Stimulated activated CD4-positive, alpha-beta T cell treated with anti-CD3 and anti-CD28 coated beads, Interleukin-4, amount 100 ng/mL, for 1 hour (primary cell): ENCODE measurements at regions not wholly inside any gene's neighbourhood (a gene's known extent, or its start where the extent isn't known, plus 50 kb on each side); places are given as distances from the start of the nearest gene placed in this dataset.

Experiments
- DNase-seq: peaks from one replicate; pipeline ENCODE4 v3.0.0-alpha.2; 2020

DNA sequence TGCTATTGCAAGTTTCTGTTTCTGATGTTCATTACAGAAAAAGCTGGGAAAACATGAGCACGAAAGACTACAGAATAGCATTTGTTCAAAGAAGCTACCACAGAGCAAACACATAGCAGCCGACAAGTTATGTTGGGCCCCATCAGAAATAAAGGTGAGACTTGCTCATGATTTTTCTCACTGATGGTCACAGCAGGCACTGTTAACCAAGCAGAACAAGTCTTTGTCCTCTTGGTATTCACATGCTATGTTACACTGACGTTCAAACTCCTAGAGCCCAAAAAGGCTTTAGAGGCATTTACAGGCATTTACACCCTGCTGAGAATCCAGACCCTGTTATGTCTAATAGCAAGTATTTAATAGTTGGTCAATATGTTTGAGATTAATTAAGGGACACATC, 235.0 kb upstream of the HNMT start:
- DNase-seq = no peak

- DNase-seq = no peak
Measured at GRCh38 chr2:137737559-137737958, 226.7 kb upstream of the HNMT start.

- DNase-seq = no peak
Measured at GRCh38 chr2:137741784-137742362, 222.4 kb upstream of the HNMT start.

GRCh38 chr2:137747509-137747908, 216.8 kb upstream of the HNMT start:
- no peak for DNase-seq

- DNase-seq = no peak
Measured at GRCh38 chr2:137748533-137748932, 215.7 kb upstream of the HNMT start.

DNA sequence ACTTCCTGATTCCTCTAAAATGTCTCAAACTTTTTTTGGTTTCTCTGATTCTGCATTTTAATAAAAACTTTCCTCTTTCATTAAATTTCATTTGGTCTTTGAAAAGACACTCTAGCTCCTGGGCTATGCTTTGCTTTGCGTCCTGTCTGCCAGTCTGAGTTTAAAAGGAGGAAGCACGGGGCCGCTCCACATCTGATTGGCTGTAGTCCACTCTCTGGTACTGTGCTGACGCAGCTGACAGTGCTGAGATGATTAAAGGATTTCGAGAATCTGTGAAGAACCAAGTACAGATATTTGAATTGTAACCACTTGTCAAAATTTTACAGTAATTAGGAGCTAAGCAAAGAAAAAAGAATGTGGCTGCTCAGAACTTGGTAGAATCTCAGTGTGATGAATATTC, 199.6 kb upstream of the HNMT start:
- DNase-seq = no peak

- DNase-seq = no peak
Measured at GRCh38 chr2:137769406-137769805, 194.9 kb upstream of the HNMT start.

DNA sequence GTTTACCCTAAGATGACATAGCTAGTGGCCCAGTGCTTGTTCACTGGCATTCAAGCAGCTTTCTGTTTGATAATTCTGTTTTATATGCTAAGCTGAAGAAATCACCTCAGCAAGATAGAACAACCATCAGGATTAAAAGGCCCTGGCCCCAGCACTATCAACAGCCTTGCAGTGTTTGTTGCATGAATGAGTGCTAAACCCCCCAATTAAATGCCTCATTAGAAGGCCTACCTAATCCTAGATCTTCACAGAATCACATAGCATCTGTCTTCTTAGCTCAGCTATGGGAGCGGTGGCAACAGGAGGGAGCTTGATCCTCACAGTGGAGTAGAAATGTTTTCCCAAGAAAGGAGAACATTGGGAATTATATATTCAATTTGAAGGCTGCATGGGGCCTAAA, 194.1 kb upstream of the HNMT start:
- no peak for DNase-seq

GRCh38 chr2:137771064-137771463, 193.2 kb upstream of the HNMT start:
- DNase-seq = no peak

GRCh38 chr2:137772451-137772850, 191.8 kb upstream of the HNMT start:
- DNase-seq = no peak

DNA sequence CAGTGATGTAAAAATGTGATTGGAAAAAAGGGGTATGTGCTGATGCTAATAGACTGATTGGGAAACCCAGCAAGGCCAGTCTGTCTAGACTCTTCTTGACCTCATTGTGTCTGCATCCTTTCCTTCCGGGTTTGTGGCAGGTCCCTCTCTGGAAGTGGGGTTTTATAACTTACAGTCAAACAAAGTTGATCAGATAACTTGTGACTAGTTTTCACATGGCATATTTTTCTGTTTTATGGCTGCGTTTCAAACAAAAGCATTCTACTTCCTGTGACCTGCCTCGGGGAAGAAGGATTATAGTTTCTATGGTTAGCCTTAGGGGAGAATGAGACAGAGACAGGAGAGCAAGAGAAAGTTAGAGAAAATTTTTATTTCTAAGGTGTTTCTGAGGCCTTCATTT, 188.7 kb upstream of the HNMT start:
- DNase-seq = no peak

- no peak for DNase-seq
Measured at GRCh38 chr2:137776697-137777096, 187.6 kb upstream of the HNMT start.

- DNase-seq = no peak
Measured at GRCh38 chr2:137797641-137798040, 166.6 kb upstream of the HNMT start.

DNA sequence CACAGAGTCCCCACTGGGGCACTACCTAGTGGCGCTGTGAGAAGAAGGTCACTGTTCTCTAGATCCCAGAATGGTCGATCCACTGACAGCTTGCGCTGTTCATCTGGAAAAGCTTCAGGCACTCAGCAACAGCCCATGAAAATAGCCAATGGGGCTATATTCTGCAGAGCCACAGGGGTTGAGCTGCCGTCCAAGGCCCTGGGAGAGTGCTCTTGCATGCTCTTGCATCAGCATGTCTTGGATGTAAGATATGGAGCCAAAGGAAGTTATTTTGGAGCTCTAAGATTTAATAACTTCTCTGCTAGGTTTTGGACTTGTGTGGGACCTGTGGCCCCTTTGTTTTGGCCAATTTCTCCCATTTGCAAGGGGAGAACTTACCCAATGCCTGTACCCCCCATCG, 164.7 kb upstream of the HNMT start:
- no peak for DNase-seq

GRCh38 chr2:137800386-137800785, 163.9 kb upstream of the HNMT start:
- no peak for DNase-seq

- no peak for DNase-seq
Measured at GRCh38 chr2:137801228-137801627, 163.0 kb upstream of the HNMT start.

DNA sequence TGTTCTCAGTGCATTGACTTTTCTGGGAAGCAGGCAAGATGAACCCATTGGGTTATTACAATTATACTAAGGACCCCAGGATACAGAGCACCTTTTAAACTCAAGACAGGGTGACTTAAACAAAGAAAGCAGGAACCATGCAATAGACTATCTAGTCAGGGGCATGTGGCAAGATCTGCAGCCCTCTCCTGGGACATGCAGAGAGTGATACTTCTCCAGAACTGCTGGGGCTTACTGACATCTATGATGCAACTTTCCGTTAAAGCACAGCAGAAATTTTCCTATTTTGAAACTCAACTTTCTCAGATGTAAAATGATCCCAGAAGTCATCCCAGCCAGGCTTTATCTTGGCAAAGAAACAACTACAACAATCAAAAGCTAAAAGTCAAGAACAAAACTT, 162.2 kb upstream of the HNMT start:
- DNase-seq = no peak

DNA sequence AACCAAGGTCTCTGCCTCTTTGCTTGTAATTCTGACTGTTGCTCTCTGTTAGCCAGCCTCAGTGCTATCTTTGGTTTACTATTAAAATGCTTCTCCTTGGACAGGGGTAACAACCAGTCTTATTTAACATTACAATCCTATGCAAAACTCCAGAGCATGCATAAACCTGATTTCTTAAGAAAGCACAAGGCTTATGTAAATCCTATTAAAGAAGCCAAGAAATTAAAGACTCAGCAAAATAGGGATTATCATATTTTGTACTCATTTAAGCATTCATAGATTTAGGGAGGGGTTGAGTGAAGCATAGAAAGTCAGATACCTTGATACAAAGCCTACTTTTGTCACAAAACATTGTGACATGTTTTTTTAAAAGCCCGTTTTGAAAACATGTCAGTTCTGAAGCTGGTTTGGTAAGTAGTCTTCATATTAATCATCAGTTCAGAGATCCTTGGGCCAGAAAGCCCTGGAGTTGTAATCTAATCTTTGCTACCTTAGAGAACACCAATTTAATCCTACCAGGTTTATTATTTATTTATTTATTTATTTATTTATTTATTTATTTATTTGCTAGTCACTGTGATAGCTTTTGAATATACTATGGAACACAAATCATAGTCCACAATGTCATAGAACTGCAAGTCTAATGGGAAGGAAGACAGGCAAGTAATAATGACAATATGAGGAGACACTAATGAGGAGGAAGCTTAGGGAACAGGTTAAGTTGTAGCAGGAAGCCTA, 158.0 kb upstream of the HNMT start:
- DNase-seq = no peak

DNA sequence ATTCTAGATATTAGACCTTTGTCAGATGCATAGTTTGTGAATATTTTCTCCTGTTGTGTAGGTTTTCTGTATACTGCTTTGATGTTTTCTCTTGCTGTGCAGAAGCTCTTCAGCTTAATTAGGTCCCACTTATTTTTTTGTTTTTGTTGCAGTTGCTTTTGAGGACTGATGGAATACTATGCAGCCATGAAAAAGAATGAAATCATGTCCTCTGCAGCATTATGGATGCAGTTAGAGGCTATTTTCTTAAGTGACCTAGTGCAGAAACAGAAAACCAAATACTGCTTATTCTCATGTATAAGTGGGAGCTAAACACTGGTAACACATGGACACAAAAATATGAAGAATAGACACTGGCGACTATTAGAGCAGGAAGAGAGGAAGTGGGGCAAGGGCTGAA, 155.0 kb upstream of the HNMT start:
- no peak for DNase-seq

DNA sequence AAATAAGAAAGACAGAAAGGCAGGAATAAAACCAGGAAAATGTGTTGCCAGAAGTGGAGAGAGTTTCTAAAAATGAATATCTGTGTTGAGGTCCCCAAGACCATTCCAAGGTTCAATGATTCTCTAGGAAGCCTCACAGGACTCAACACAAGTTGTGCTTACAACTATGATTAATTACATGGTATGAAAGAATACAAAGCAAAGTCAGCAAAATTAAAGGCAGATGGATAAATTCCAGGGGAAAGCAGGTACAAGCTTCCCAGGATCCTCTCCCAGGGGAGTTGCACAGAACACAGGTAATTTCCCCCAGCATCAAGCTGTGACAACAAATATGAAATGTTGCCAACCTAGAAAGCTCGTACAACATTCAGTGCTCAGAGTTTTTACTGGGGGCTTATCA, 154.4 kb upstream of the HNMT start:
- DNase-seq = no peak

DNA sequence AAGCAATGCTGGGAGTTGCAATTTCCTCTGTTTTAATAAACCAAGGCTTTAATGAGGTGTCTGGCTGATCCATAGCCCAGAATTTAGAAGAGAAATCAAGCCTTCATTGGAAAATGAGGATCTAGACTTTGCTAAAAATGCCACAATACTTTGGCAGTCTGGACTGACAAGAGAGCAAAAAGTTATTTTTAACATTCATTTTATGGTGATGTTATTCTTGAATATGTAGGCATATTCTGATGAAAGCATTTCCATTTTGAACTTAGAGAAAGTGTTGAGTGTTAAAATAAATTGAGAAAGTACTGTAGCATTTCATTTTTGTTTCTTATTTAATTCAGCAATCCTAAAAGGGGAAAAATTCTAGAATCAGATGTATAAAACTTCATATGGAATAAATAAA, 151.8 kb upstream of the HNMT start:
- DNase-seq = no peak

DNA sequence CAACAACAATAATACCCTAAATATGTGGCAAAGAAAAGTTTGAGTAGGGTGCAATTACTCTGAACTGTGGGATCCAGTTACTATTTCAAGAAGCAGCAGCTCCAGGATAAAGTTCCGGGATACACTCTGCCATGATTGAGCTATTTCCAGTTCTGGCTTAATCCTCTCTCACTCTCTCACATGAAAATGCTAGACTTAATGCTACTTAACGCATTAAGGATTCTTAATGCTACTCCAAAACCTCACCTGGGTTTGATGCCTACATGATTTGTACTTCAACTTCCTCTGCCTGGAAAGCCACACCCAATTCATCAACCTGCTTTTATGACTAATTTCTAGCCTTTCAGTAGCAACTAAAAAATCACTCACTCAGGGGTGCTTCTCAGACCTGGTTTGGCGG, 151.1 kb upstream of the HNMT start:
- no peak for DNase-seq

DNA sequence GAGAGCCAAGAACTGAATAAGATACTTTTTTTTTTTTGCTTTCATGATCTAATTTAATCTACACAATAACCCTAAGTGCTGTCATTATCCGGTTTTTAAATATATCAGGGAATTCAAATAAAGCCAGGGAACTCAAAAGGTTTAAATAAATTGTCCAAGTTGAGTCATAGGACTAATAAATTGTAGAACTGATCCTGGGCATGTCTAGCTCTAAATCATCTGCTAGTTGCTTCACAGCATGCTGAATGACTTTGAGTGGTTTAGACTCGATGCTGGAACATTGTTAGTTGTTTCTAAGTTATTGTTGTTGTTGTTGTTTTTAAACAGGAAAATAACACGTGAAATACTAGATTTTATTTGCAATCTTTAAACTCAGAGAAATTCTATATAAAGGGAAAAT, 147.2 kb upstream of the HNMT start:
- no peak for DNase-seq

- DNase-seq = no peak
Measured at GRCh38 chr2:137823196-137823595, 141.1 kb upstream of the HNMT start.

DNA sequence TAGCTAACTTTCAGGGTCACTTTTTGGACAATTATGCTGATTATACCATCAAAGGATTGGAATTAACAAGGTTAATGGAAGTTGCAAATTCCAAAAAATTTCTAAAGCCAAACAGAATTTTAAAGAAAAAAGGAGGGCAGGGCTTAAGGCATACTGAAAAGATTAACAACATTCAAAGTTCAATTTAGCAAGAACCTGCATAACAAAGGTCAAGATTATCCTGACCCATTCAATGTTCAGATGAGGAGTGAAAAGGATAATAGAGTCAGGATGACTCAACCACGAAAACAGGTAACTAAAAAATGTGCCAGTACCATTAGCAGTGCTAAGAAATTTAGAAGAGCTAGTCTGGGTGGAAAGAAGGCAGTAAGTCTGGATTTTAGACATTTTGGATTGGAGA, 139.8 kb upstream of the HNMT start:
- no peak for DNase-seq
